Lung (tissue), 11 donors: ENCODE measurements at regions not wholly inside any gene's neighbourhood (a gene's known extent, or its start where the extent isn't known, plus 50 kb on each side); places are given as distances from the start of the nearest gene placed in this dataset.
"Not testable (repeated sequence)": the region's sequence is repeated elsewhere in the genome, so short reads cannot be mapped to it uniquely, and the experiment has no call there.

Experiments
- ATAC-seq: fragments of 200-7000 bp; cut with Tn5 transposase; one replicate; pipeline ENCODE4 v1.9.1; 2020; ENCODE audit warnings: moderate number of reproducible peaks; ENCODE audit not compliant: insufficient read depth, low FRiP score
- DNase-seq, 3 donors: peaks; one replicate each; pipeline ENCODE4 v3.0.0-alpha.2; 2013 to 2017
- H3K27ac ChIP-seq, 2 donors: one replicate each; pipeline ENCODE4 v1.5.1; 2013; ENCODE audit warnings: mild to moderate bottlenecking in 2 of 2, moderate library complexity in 2 of 2, control low read depth in 1 of 2, inconsistent platforms in 1 of 2, low read depth in 1 of 2, low read length in 1 of 2
- H3K27me3 ChIP-seq, 3 donors: one replicate each; pipeline ENCODE4 v1.5.1; 2013; ENCODE audit warnings: low read length in 2 of 3; ENCODE audit not compliant: control insufficient read depth in 3 of 3, insufficient read depth in 3 of 3
- H3K36me3 ChIP-seq, 4 donors: one replicate each; pipeline ENCODE4 v1.5.1; 2013; ENCODE audit warnings: low read length in 4 of 4, mild to moderate bottlenecking in 1 of 4, moderate library complexity in 1 of 4; ENCODE audit not compliant: control insufficient read depth in 4 of 4, insufficient read depth in 4 of 4
- H3K4me1 ChIP-seq, 5 donors: one replicate each; pipeline ENCODE4 v1.5.1; 2013; ENCODE audit warnings: low read length in 5 of 5, mild to moderate bottlenecking in 2 of 5, moderate library complexity in 1 of 5; ENCODE audit not compliant: control insufficient read depth in 5 of 5, insufficient read depth in 5 of 5
- H3K4me3 ChIP-seq: one replicate; pipeline ENCODE4 v1.5.1; 2013; ENCODE audit warnings: mild to moderate bottlenecking, control low read depth, moderate library complexity
- H3K9ac ChIP-seq, 2 donors: one replicate each; pipeline ENCODE4 v1.5.1; 2013; ENCODE audit warnings: low read length in 2 of 2, control low read depth in 1 of 2; ENCODE audit not compliant: insufficient read depth in 1 of 2
- H3K9me3 ChIP-seq, 4 donors: one replicate each; pipeline ENCODE4 v1.5.1; 2013; ENCODE audit warnings: low read length in 3 of 4, mild to moderate bottlenecking in 1 of 4, moderate library complexity in 1 of 4; ENCODE audit not compliant: control insufficient read depth in 4 of 4, insufficient read depth in 3 of 4
- WGBS, 2 donors: extraction: QIAGEN DNeasy Blood & Tissue Kit; methylation state at CpG; one replicate each; pipeline ENCODE4 v1.1.7; 2013; 5-methylcytosine and 5-hydroxymethylcytosine counted together
- TF ChIP-seq, protein P1 (sequence below): IDR thresholded peaks from 2 replicates; pipeline ENCODE4 v1.5.1; 2012; ENCODE audit warnings: mild to moderate bottlenecking; ENCODE audit errors: control extremely low read depth, extremely low read depth
- donor health status: control.
- donor health status: control.
- donor health status: Bipolar disorder and iron deficiency.
- donor health status: healthy.
- donor health status: DM: yes; HTN: yes; CAD: no.

GRCh38 chr5:1985781-1986180 is 103.1 kb upstream of the IRX4 start:
- H3K36me3 ChIP-seq = no peaks in the 10 kb centered on the region

GRCh38 chr5:1983919-1984695 is 101.4 kb upstream of the IRX4 start:
- Histone ChIP-seq H3K9ac (no peak overlapping the region), H3K4me1 (no peaks in the 10 kb centered on the region), H3K9me3 (peaks cover 0 to 3% (median 0%) of the 10 kb centered on the region in 4 donors), H3K36me3 (no peaks in the 10 kb centered on the region), H3K4me3 (no peak overlapping the region), H3K27ac (no peak overlapping the region), H3K27me3 (peaks cover 0 to 10% (median 0%) of the 10 kb centered on the region in 3 donors)
- 82 to 87% methylated on average over 11 of the region's 11 CpGs for WGBS, 2 donors
- DNase-seq = no peak
- TF ChIP-seq, protein P1, sequence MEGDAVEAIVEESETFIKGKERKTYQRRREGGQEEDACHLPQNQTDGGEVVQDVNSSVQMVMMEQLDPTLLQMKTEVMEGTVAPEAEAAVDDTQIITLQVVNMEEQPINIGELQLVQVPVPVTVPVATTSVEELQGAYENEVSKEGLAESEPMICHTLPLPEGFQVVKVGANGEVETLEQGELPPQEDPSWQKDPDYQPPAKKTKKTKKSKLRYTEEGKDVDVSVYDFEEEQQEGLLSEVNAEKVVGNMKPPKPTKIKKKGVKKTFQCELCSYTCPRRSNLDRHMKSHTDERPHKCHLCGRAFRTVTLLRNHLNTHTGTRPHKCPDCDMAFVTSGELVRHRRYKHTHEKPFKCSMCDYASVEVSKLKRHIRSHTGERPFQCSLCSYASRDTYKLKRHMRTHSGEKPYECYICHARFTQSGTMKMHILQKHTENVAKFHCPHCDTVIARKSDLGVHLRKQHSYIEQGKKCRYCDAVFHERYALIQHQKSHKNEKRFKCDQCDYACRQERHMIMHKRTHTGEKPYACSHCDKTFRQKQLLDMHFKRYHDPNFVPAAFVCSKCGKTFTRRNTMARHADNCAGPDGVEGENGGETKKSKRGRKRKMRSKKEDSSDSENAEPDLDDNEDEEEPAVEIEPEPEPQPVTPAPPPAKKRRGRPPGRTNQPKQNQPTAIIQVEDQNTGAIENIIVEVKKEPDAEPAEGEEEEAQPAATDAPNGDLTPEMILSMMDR = no peak
- ATAC-seq = no peak

More at GRCh38 chr5:1985781-1986180, 103.1 kb upstream of the IRX4 start:
- DNase-seq (no peak), ATAC-seq (no peak)
- Histone ChIP-seq H3K9me3 (peaks cover 0 to 5% (median 2%) of the 10 kb centered on the region in 4 donors), H3K9ac (no peak overlapping the region), H3K4me3 (no peak overlapping the region), H3K27me3 (peaks cover 0 to 10% (median 0%) of the 10 kb centered on the region in 3 donors), H3K27ac (no peak overlapping the region), H3K4me1 (no peaks in the 10 kb centered on the region)
- TF ChIP-seq, protein P1 = no peak
- WGBS, 2 donors = 76 to 81% methylated on average over 9 of the region's 9 CpGs

- H3K4me1 ChIP-seq = no peaks in the 10 kb centered on the region
- DNase-seq = no peak
- H3K4me3 ChIP-seq = no peak overlapping the region
- 92% methylated on average over 18 of the region's 18 CpGs for WGBS, 2 donors
- peaks cover 0 to 3% (median 0%) of the 10 kb centered on the region in 4 donors for H3K9me3 ChIP-seq
- no peak overlapping the region for H3K9ac ChIP-seq
- peaks cover 0 to 10% (median 0%) of the 10 kb centered on the region in 3 donors for H3K27me3 ChIP-seq
- H3K36me3 ChIP-seq = no peaks in the 10 kb centered on the region
- TF ChIP-seq, protein P1 = no peak
- H3K27ac ChIP-seq = no peak overlapping the region
- ATAC-seq = no peak
These were observed 100.7 kb upstream of the IRX4 start for GRCh38 chr5:1983401-1983800.

- peaks cover 0 to 10% (median 0%) of the 10 kb centered on the region in 3 donors for H3K27me3 ChIP-seq
- H3K9me3 ChIP-seq, DNase-seq, H3K36me3 ChIP-seq, H3K27ac ChIP-seq, ATAC-seq, H3K4me1 ChIP-seq, H3K4me3 ChIP-seq, H3K9ac ChIP-seq: not testable (repeated sequence)
- WGBS, 2 donors = 77 to 84% methylated on average over 8 of the region's 8 CpGs
These were observed 99.8 kb upstream of the IRX4 start for GRCh38 chr5:1982561-1982960.
